ENCODE measurements at regions not wholly inside any gene's neighbourhood (a gene's known extent, or its start where the extent isn't known, plus 50 kb on each side); places are given as distances from the start of the nearest gene placed in this dataset.

DNA sequence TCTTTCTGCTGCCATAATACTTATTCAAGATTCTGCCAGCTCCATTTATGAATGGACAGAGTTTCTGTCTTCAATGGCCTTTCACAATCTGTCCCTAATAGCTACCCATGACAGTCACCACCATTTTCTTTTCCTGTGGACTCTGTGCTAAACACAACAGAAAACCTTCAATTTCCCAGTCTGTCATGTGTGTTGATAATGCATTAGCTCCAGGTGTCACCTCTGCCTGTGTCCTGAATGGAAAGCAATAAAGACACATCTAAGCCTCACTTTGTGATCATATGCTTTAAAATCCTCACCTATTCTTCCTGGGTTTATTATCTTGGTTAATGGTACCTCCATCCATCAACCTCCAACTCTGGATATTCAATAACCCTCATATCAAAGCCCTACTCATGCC lies 772.2 kb downstream of the DCDC2C start:
- H3K4me3 ChIP-seq (replicated peaks; ENCODE audit: low read depth, low read length): no peak overlapping the region
- DNase-seq (ENCODE audit: extremely low read depth, low read depth): no peak
- TF ChIP-seq, protein P1, sequence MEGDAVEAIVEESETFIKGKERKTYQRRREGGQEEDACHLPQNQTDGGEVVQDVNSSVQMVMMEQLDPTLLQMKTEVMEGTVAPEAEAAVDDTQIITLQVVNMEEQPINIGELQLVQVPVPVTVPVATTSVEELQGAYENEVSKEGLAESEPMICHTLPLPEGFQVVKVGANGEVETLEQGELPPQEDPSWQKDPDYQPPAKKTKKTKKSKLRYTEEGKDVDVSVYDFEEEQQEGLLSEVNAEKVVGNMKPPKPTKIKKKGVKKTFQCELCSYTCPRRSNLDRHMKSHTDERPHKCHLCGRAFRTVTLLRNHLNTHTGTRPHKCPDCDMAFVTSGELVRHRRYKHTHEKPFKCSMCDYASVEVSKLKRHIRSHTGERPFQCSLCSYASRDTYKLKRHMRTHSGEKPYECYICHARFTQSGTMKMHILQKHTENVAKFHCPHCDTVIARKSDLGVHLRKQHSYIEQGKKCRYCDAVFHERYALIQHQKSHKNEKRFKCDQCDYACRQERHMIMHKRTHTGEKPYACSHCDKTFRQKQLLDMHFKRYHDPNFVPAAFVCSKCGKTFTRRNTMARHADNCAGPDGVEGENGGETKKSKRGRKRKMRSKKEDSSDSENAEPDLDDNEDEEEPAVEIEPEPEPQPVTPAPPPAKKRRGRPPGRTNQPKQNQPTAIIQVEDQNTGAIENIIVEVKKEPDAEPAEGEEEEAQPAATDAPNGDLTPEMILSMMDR (IDR thresholded peaks at IDR 0.05; ENCODE audit: low read depth, low read length, missing control alignments): no peak

DNA sequence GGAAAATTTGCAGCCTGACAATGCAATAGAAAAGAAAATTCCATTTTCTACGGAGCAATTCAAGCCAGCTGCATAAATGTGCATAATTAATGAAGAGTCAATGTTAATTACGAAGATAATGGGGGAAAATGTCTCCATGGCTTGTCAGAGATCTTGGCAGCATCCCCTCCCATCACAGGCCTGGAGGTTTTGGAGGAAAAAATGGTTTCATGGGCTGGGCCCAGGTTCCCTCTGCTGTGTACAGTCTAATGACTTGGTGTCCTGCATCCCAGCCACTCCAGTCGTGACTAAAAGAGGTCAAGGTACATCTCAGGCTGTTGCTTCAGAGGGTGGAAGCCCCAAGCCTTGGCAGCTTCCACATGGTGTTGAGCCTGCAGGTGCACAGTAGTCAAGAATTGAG lies 779.7 kb downstream of the DCDC2C start:
- no peak overlapping the region for H3K4me3 ChIP-seq (replicated peaks; ENCODE audit: low read depth, low read length)
- DNase-seq (ENCODE audit: extremely low read depth, low read depth): no peak
- TF ChIP-seq, protein P1 (IDR thresholded peaks at IDR 0.05; ENCODE audit: low read depth, low read length, missing control alignments): no peak

DNA sequence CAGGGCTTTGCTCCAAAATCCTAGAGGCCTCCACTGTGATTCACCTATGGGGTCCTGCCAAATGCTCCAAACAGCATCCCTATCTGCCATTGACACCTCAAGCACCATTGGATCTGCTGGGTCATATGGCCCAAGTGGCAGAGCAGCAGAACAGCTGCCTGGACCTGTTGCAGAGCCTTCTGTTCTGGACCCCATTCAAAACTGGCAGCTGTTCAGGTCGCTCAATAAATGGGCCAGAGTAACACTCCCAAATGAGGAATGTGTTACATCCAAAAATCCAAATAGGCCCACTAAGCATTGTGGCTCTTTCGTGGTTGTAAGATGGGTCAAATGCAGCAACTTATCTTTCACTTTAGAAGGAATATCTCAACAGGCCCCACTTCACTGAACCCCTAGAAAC lies 783.6 kb downstream of the DCDC2C start:
- no peak overlapping the region for H3K4me3 ChIP-seq (replicated peaks; ENCODE audit: low read depth, low read length)
- no peak for DNase-seq (ENCODE audit: extremely low read depth, low read depth)
- TF ChIP-seq, protein P1 (IDR thresholded peaks at IDR 0.05; ENCODE audit: low read depth, low read length, missing control alignments): no peak

DNA sequence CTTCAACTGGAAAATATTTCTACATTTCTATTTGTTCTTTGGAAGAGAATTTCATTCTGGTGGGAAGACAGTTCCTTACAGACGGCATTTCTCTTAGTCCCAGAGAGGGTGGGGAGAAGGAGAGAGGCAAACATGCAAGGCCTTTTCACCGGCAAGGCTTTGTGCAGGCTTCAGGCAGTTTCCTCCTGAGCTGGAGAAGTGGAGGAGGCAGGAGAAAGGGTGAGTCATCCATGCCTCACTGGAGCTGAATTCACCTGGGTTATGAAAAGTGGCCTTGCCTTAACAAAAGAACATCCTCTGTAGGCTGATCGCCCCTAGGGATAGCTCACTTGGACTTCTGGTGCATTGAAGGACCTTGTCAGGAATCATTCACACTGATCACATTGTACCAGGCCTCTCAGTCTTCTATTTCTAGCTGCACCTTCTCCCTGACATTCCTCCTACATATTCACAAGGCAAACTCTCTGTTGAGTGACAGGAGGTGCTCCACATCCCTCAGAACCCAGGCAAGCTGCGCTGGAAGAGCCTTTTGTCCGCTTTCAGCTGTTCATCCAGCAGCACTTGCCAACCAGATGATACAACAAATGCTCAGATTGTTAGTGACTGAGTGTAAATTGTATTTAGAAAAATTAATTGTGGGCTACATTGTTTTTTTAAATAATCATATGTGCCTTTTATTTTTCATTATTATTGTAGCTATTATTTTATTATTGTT lies 796.1 kb downstream of the DCDC2C start:
- no peak for DNase-seq (ENCODE audit: extremely low read depth, low read depth)
- TF ChIP-seq, protein P1 (IDR thresholded peaks at IDR 0.05; ENCODE audit: low read depth, low read length, missing control alignments): no peak
- H3K4me3 ChIP-seq (replicated peaks; ENCODE audit: low read depth, low read length): no peak overlapping the region

DNA sequence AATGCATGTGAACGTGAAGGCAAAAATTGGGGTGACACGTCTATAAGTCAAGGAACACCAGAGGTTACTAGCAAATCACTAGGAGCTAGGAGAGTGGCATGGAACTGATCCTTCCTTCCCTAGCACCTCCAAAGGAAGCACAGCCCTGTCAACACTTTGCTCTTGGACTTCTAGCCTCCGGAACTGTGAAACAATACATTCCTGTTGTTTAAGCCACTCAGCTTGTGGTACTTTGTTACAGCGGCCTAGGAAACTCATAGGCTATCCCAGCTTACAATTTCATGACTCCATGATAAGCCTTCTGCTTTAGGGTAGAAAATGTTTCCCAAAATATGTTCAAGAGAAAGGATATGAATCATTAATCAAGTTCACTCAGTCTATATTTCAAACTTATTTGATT lies 798.1 kb downstream of the DCDC2C start:
- TF ChIP-seq, protein P1 (IDR thresholded peaks at IDR 0.05; ENCODE audit: low read depth, low read length, missing control alignments): no peak
- DNase-seq (ENCODE audit: extremely low read depth, low read depth): no peak
- no peak overlapping the region for H3K4me3 ChIP-seq (replicated peaks; ENCODE audit: low read depth, low read length)

DNA sequence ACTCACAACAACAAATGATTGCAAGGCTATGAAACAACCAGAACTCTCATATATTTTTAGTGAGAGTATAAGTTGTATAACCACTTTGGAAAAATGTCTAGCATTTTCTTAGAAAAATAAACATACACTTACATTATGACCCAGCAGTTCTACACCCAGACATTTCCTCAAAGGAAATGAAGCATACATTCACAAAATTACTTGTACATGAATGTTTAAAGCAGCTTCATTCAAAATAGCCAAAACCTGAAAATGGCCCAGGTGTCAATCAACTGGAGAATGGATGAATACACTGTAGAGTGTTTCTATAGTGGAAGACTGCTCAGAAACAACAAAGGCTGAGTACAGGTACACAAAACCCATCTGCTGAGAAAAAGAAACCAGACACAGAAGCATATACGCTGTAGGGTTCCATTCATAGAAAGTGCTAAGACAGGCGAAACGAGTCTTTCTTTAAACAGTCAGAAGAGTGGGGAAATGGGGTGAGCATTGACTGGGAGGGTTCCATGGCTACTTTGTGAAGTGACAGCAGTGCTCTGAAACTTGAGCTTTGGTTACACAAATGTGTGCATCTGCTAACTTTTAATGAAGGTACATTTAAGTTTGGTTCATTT lies 799.0 kb downstream of the DCDC2C start:
- no peak for DNase-seq (ENCODE audit: extremely low read depth, low read depth)
- no peak overlapping the region for H3K4me3 ChIP-seq (replicated peaks; ENCODE audit: low read depth, low read length)
- TF ChIP-seq, protein P1 (IDR thresholded peaks at IDR 0.05; ENCODE audit: low read depth, low read length, missing control alignments): no peak

Data from HFF-Myc (cell line).